A673 (cell line): ENCODE measurements at regions not wholly inside any gene's neighbourhood (a gene's known extent, or its start where the extent isn't known, plus 50 kb on each side); places are given as distances from the start of the nearest gene placed in this dataset.

Experiments used
- CTCF ChIP-seq: fragments of 300-800, 200-600 bp; sonication (generic); conservative IDR thresholded peaks from 2 replicates; pipeline ENCODE4 v1.5.1; 2017; ENCODE audit warnings: low read depth, mild to moderate bottlenecking, antibody characterized with exemption, low read length, moderate library complexity, mixed read lengths
- EZH2 ChIP-seq: fragments of 200-600 bp; sonication (generic); IDR thresholded peaks from 2 replicates; pipeline ENCODE4 v1.6.1; 2017; ENCODE audit warnings: borderline replicate concordance, low read depth, mild to moderate bottlenecking, mixed read lengths, antibody characterized with exemption, low read length; ENCODE audit not compliant: poor library complexity, severe bottlenecking

- TF ChIP-seq EZH2 = no peak
- TF ChIP-seq CTCF = no peak
Measured at GRCh38 chr12:89279499-89279898, 72.8 kb downstream of the DUSP6 start.
